Nephron progenitor cell (in vitro differentiated cells): ENCODE measurements at regions not wholly inside any gene's neighbourhood (a gene's known extent, or its start where the extent isn't known, plus 50 kb on each side); places are given as distances from the start of the nearest gene placed in this dataset.

Experiments used
- DNase-seq: peaks from one replicate; pipeline ENCODE4 v3.0.0; 2021
- H3K27ac Mint-ChIP-seq: 2 replicates; pipeline ENCODE4 v1.8.0; 2021; ENCODE audit warnings: mild to moderate bottlenecking, moderate library complexity, mixed read lengths
- H3K27me3 Mint-ChIP-seq: 2 replicates; pipeline ENCODE4 v1.8.0; 2021; ENCODE audit warnings: mild to moderate bottlenecking, low read depth, mixed read lengths; ENCODE audit not compliant: poor library complexity
- H3K36me3 Mint-ChIP-seq: 2 replicates; pipeline ENCODE4 v1.8.0; 2021; ENCODE audit warnings: low read depth, mixed read lengths
- H3K4me1 Mint-ChIP-seq: 2 replicates; pipeline ENCODE4 v1.8.0; 2021; ENCODE audit warnings: mixed read lengths
- H3K4me3 Mint-ChIP-seq: 2 replicates; pipeline ENCODE4 v1.8.0; 2021; ENCODE audit warnings: mild to moderate bottlenecking, moderate library complexity, mixed read lengths
- H3K9me3 Mint-ChIP-seq: 2 replicates; pipeline ENCODE4 v1.8.0; 2021; ENCODE audit warnings: mild to moderate bottlenecking, moderate library complexity, mixed read lengths
- CTCF ChIP-seq: fragments of 200-600 bp; sonication (generic); IDR thresholded peaks from 2 replicates; pipeline ENCODE4 v1.5.0; 2021; ENCODE audit warnings: antibody characterized with exemption

DNA sequence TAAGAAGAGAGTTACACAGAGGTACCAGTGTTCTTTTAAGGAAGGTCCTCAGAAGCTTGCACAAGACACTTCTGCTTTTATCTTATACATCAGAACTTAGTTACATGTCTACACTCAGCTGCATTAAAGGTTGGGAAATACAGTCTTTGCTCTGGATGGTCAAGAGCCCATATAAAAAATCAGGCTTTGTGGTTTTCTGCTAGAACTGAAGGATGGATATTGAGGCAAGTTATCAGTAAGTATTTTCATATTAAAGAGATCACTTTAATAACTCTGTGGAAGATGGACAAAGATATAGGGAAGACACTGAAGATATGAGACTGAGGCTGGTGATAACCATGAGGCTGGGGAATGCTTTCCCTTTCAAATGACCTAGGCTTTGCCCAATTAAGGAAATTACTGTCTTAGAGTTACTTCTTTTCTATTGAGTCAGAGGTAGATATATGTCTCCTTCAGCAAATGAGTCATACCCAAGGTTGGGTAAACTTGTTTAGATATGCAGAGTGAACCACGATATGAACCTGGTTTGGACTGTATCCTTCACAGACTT lies 87.0 kb upstream of the TNC start:
- Mint-ChIP-seq H3K9me3 (no peaks in the 10 kb centered on the region), H3K4me3 (no peak overlapping the region), H3K4me1 (peaks cover 20% of the 10 kb centered on the region), H3K27me3 (no peaks in the 10 kb centered on the region), H3K36me3 (no peaks in the 10 kb centered on the region), H3K27ac (no peak overlapping the region)
- no peak for DNase-seq
- no peak for TF ChIP-seq CTCF

GRCh38 chr9:115207003-115207836 lies 89.3 kb upstream of the TNC start:
- Mint-ChIP-seq H3K9me3 (no peaks in the 10 kb centered on the region), H3K36me3 (no peaks in the 10 kb centered on the region), H3K27ac (no peak overlapping the region), H3K27me3 (no peaks in the 10 kb centered on the region), H3K4me1 (peaks cover 36% of the 10 kb centered on the region), H3K4me3 (no peak overlapping the region)
- TF ChIP-seq CTCF = no peak
- no peak for DNase-seq

GRCh38 chr9:115208501-115208900 lies 90.5 kb upstream of the TNC start:
- TF ChIP-seq CTCF = no peak
- peaks cover 33% of the 10 kb centered on the region for H3K4me1 Mint-ChIP-seq
- DNase-seq = no peak
- no peak overlapping the region for H3K4me3 Mint-ChIP-seq
- H3K27ac Mint-ChIP-seq = no peak overlapping the region
- no peaks in the 10 kb centered on the region for H3K27me3 Mint-ChIP-seq
- H3K36me3 Mint-ChIP-seq = no peaks in the 10 kb centered on the region
- H3K9me3 Mint-ChIP-seq = no peaks in the 10 kb centered on the region

DNA sequence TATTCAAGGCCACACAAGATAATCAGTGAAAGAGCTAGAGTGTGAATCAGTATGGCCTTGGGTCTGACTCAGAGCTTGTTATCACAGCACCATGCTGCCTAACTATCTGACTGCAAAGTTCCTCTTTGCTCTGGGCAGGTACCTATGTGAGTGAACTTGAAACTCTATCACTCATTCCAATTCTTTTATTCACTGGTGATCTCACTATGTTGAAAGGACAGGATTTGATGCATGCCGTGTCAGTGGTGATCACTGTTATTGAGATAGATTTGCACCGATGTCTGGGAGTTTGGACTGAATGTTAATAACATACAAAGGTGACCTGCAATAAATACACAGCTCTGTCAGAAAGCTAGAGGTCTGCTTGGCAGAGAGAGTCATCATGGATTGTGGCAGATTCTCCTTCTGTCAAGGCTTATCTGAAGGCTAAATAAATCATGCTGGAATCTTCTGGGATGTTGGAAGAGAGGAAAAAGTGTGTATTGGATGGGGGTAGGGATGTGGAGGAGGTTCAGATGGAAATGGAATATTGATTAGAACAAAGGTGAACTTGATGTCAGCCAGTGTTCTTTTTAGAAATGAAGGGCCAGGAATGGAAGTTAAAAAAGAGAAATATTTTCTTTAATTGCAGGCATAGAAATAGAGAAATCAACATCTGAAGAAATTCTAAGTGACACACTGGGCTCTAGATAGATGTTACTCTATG lies 91.8 kb upstream of the TNC start:
- no peaks in the 10 kb centered on the region for H3K27me3 Mint-ChIP-seq
- peaks cover 38% of the 10 kb centered on the region for H3K4me1 Mint-ChIP-seq
- no peak for TF ChIP-seq CTCF
- H3K4me3 Mint-ChIP-seq = no peak overlapping the region
- no peaks in the 10 kb centered on the region for H3K9me3 Mint-ChIP-seq
- H3K36me3 Mint-ChIP-seq = no peaks in the 10 kb centered on the region
- no peak overlapping the region for H3K27ac Mint-ChIP-seq
- DNase-seq = no peak

DNA sequence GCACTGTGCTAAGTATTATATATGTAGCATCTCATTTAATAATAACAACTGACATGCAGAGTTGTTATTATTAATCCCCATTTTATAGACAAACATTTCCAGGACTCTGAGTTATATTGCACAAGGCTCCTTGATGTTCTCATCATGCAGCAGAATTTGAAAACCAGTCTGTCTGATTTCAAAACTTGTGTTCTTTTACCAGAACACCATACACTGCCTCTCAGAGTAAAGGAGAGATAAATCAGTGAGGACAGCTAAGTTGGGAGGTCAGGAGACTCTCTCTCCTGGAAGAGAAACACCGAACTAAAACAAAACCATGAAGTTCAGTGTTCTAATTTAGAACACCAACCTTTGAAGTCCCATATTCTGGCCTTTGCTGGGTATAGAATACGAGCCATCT lies 92.7 kb upstream of the TNC start:
- Mint-ChIP-seq H3K9me3 (no peaks in the 10 kb centered on the region), H3K4me3 (no peak overlapping the region), H3K27ac (no peak overlapping the region), H3K4me1 (peaks cover 38% of the 10 kb centered on the region), H3K27me3 (no peaks in the 10 kb centered on the region), H3K36me3 (no peaks in the 10 kb centered on the region)
- DNase-seq = no peak
- TF ChIP-seq CTCF = no peak
